GM23248 (cell line): ENCODE measurements at regions not wholly inside any gene's neighbourhood (a gene's known extent, or its start where the extent isn't known, plus 50 kb on each side); places are given as distances from the start of the nearest gene placed in this dataset.

Experiments
- DNase-seq: peaks from one replicate; pipeline ENCODE4 v3.0.0-alpha.2; 2015
- H2AFZ ChIP-seq: fragments of 200-600 bp; sonication (generic); 2 replicates; pipeline ENCODE4 v1.6.1; 2016; ENCODE audit warnings: antibody characterized with exemption
- H3F3A ChIP-seq: fragments of 200-600 bp; sonication (generic); 2 replicates; pipeline ENCODE4 v1.6.1; 2016; ENCODE audit warnings: mild to moderate bottlenecking, antibody characterized with exemption, mixed run types; ENCODE audit not compliant: insufficient read depth
- H3K27ac ChIP-seq: fragments of 200-600 bp; sonication (generic); 2 replicates; pipeline ENCODE4 v1.5.1; 2016; ENCODE audit warnings: mild to moderate bottlenecking
- H3K27me3 ChIP-seq: fragments of 200-600 bp; sonication (generic); replicated peaks from 2 replicates; pipeline ENCODE4 v1.6.1; 2016; ENCODE audit warnings: mild to moderate bottlenecking; ENCODE audit not compliant: insufficient read depth
- H3K36me3 ChIP-seq: fragments of 200-600 bp; sonication (generic); 2 replicates; pipeline ENCODE4 v1.6.1; 2016; ENCODE audit warnings: low read depth, mild to moderate bottlenecking
- H3K4me1 ChIP-seq: fragments of 200-600 bp; sonication (generic); 2 replicates; pipeline ENCODE4 v1.6.1; 2016; ENCODE audit warnings: mild to moderate bottlenecking; ENCODE audit not compliant: insufficient read depth
- H3K4me2 ChIP-seq: fragments of 200-600 bp; sonication (generic); one replicate; pipeline ENCODE4 v1.6.1; 2016; ENCODE audit warnings: mild to moderate bottlenecking; ENCODE audit not compliant: unreplicated experiment
- H3K4me3 ChIP-seq: fragments of 200-600 bp; sonication (generic); 2 replicates; pipeline ENCODE4 v1.5.1; 2016; ENCODE audit warnings: mild to moderate bottlenecking
- H3K79me2 ChIP-seq: fragments of 200-600 bp; sonication (generic); 2 replicates; pipeline ENCODE4 v1.6.1; 2016; ENCODE audit warnings: mild to moderate bottlenecking; ENCODE audit not compliant: insufficient read depth
- H3K9ac ChIP-seq: fragments of 200-600 bp; sonication (generic); 2 replicates; pipeline ENCODE4 v1.6.1; 2016; ENCODE audit warnings: mild to moderate bottlenecking
- H3K9me2 ChIP-seq: fragments of 200-600 bp; sonication (generic); 2 replicates; pipeline ENCODE4 v1.6.1; 2016; ENCODE audit warnings: mixed run types, mild to moderate bottlenecking, moderate library complexity; ENCODE audit not compliant: insufficient read depth
- H3K9me3 ChIP-seq: fragments of 200-600 bp; sonication (generic); one replicate; pipeline ENCODE4 v1.6.1; 2017; ENCODE audit warnings: low read depth
- H4K20me1 ChIP-seq: fragments of 200-600 bp; sonication (generic); 2 replicates; pipeline ENCODE4 v1.6.0; 2016; ENCODE audit not compliant: insufficient read depth
- EZH2 ChIP-seq: fragments of 200-600 bp; sonication (generic); IDR thresholded peaks from 2 replicates; pipeline ENCODE4 v1.6.1; 2018; ENCODE audit warnings: antibody characterized with exemption, mild to moderate bottlenecking; ENCODE audit not compliant: insufficient read depth, poor library complexity, severe bottlenecking
- EZH2phosphoT487 ChIP-seq: fragments of 200-600 bp; sonication (generic); IDR thresholded peaks from 2 replicates; pipeline ENCODE4 v1.6.1; 2018; ENCODE audit warnings: antibody characterized with exemption, moderate library complexity, mild to moderate bottlenecking, low read depth; ENCODE audit not compliant: insufficient read depth
- WGBS, 2 experiments: methylation state at CpG; one replicate each; pipeline ENCODE4 v1.1.6; 2015 to 2017; ENCODE audit warnings: low lambda C conversion rate in 2 of 2, low coverage in 1 of 2; ENCODE audit errors: missing lambda C conversion rate in 2 of 2; 5-methylcytosine and 5-hydroxymethylcytosine counted together
- in situ Hi-C: fragments of 300-500 bp; cut with MboI; formaldehyde crosslinking; loops from 2 replicates; pipeline ENCODE4 v1.15.0; 2020

GRCh38 chr18:67140495-67140894 lies 376.0 kb downstream of the DSEL start:
- 10 to 20% methylated on average over 2 of the region's 2 CpGs for WGBS, 2 experiments
- no peaks in the 10 kb centered on the region for H3F3A ChIP-seq
- in situ Hi-C loops = no loop called here

GRCh38 chr18:67139899-67140298 lies 376.6 kb downstream of the DSEL start:
- TF ChIP-seq EZH2 (no peak), EZH2phosphoT487 (no peak)
- WGBS, 2 experiments = 0 to 4% methylated on average over 1 of the region's 1 CpG
- H3K36me3 ChIP-seq = no peaks in the 10 kb centered on the region
- H3K4me1 ChIP-seq = no peaks in the 10 kb centered on the region
- H3K27ac ChIP-seq = no peak overlapping the region
- no peak overlapping the region for H3K4me2 ChIP-seq
- no peaks in the 10 kb centered on the region for H3F3A ChIP-seq
- H4K20me1 ChIP-seq = no peaks in the 10 kb centered on the region
- no peak overlapping the region for H3K4me3 ChIP-seq
- H3K9me3 ChIP-seq = no peaks in the 10 kb centered on the region
- no peak for DNase-seq
- no peaks in the 10 kb centered on the region for H3K79me2 ChIP-seq
- H3K27me3 ChIP-seq = no peaks in the 10 kb centered on the region
- H3K9me2 ChIP-seq = no peaks in the 10 kb centered on the region
- H3K9ac ChIP-seq = no peak overlapping the region
- no peak overlapping the region for H2AFZ ChIP-seq
- in situ Hi-C loops = no loop called here

More at GRCh38 chr18:67140495-67140894, 376.0 kb downstream of the DSEL start:
- no peak overlapping the region for H3K4me3 ChIP-seq
- H2AFZ ChIP-seq = no peak overlapping the region
- no peak overlapping the region for H3K4me2 ChIP-seq
- H3K9me2 ChIP-seq = no peaks in the 10 kb centered on the region
- no peak overlapping the region for H3K9ac ChIP-seq
- H3K27me3 ChIP-seq = no peaks in the 10 kb centered on the region
- no peaks in the 10 kb centered on the region for H3K36me3 ChIP-seq
- TF ChIP-seq EZH2 (no peak), EZH2phosphoT487 (no peak)
- no peaks in the 10 kb centered on the region for H3K9me3 ChIP-seq
- H3K4me1 ChIP-seq = no peaks in the 10 kb centered on the region
- H3K79me2 ChIP-seq = no peaks in the 10 kb centered on the region
- no peak overlapping the region for H3K27ac ChIP-seq
- no peaks in the 10 kb centered on the region for H4K20me1 ChIP-seq
- no peak for DNase-seq

GRCh38 chr18:67135981-67136380 lies 380.5 kb downstream of the DSEL start:
- Histone ChIP-seq H3K4me3 (no peak overlapping the region), H3K27ac (no peak overlapping the region), H3K79me2 (no peaks in the 10 kb centered on the region), H3K4me1 (no peaks in the 10 kb centered on the region), H2AFZ (no peak overlapping the region), H3K4me2 (no peak overlapping the region), H4K20me1 (no peaks in the 10 kb centered on the region), H3K27me3 (no peaks in the 10 kb centered on the region), H3K36me3 (no peaks in the 10 kb centered on the region), H3F3A (no peaks in the 10 kb centered on the region), H3K9me2 (no peaks in the 10 kb centered on the region), H3K9me3 (no peaks in the 10 kb centered on the region), H3K9ac (no peak overlapping the region)
- no peak for DNase-seq
- 17 to 18% methylated on average over 4 of the region's 4 CpGs for WGBS, 2 experiments
- in situ Hi-C loops = no loop called here
- TF ChIP-seq EZH2phosphoT487 (no peak), EZH2 (no peak)

- H3K4me3 ChIP-seq = no peak overlapping the region
- no peak overlapping the region for H2AFZ ChIP-seq
- no peaks in the 10 kb centered on the region for H3F3A ChIP-seq
- no peak overlapping the region for H3K4me2 ChIP-seq
- no peak overlapping the region for H3K9ac ChIP-seq
- in situ Hi-C loops = no loop called here
- H3K36me3 ChIP-seq = no peaks in the 10 kb centered on the region
- no peaks in the 10 kb centered on the region for H3K9me3 ChIP-seq
- no peak overlapping the region for H3K27ac ChIP-seq
- no peaks in the 10 kb centered on the region for H3K27me3 ChIP-seq
- DNase-seq = no peak
- WGBS, 2 experiments = 16 to 19% methylated on average over 4 of the region's 4 CpGs
- H3K9me2 ChIP-seq = no peaks in the 10 kb centered on the region
- H4K20me1 ChIP-seq = no peaks in the 10 kb centered on the region
- no peaks in the 10 kb centered on the region for H3K4me1 ChIP-seq
- TF ChIP-seq EZH2phosphoT487 = no peak
- TF ChIP-seq EZH2 = no peak
- no peaks in the 10 kb centered on the region for H3K79me2 ChIP-seq
Observed at GRCh38 chr18:67134911-67135310, 381.6 kb downstream of the DSEL start.

GRCh38 chr18:67133669-67134068 lies 382.9 kb downstream of the DSEL start:
- 25 to 35% methylated on average over 3 of the region's 3 CpGs for WGBS, 2 experiments
- DNase-seq = no peak
- no peak overlapping the region for H3K27ac ChIP-seq
- no peaks in the 10 kb centered on the region for H3K27me3 ChIP-seq
- H3K4me2 ChIP-seq = no peak overlapping the region
- in situ Hi-C loops = no loop called here
- H4K20me1 ChIP-seq = no peaks in the 10 kb centered on the region
- H3K4me3 ChIP-seq = no peak overlapping the region
- no peaks in the 10 kb centered on the region for H3K9me3 ChIP-seq
- TF ChIP-seq EZH2phosphoT487 (no peak), EZH2 (no peak)
- H3K9me2 ChIP-seq = no peaks in the 10 kb centered on the region
- no peaks in the 10 kb centered on the region for H3K79me2 ChIP-seq
- no peaks in the 10 kb centered on the region for H3K4me1 ChIP-seq
- no peaks in the 10 kb centered on the region for H3F3A ChIP-seq
- no peaks in the 10 kb centered on the region for H3K36me3 ChIP-seq
- H3K9ac ChIP-seq = no peak overlapping the region
- H2AFZ ChIP-seq = no peak overlapping the region
